ENCODE measurements at regions not wholly inside any gene's neighbourhood (a gene's known extent, or its start where the extent isn't known, plus 50 kb on each side); places are given as distances from the start of the nearest gene placed in this dataset.

DNA sequence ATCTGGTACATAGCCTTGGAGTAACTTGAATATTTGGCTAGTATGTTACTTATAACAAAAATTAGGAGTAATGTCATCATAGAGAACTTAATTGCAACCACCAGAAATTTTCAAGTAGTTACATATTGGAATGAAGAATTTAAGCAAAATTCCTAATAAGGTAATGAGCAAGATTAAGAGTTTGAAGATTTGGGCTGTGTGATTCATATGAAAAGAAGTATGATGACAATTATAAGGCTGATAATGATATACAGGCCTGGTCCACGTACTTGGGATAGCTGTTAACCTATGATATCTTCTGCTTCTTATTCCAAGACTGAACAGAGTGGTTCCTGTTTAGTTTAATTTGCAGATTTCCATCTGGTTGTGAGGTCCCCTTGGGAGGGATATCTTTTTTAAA is 463.9 kb downstream of the RAPGEF2 start:
- TF ChIP-seq, protein P1, sequence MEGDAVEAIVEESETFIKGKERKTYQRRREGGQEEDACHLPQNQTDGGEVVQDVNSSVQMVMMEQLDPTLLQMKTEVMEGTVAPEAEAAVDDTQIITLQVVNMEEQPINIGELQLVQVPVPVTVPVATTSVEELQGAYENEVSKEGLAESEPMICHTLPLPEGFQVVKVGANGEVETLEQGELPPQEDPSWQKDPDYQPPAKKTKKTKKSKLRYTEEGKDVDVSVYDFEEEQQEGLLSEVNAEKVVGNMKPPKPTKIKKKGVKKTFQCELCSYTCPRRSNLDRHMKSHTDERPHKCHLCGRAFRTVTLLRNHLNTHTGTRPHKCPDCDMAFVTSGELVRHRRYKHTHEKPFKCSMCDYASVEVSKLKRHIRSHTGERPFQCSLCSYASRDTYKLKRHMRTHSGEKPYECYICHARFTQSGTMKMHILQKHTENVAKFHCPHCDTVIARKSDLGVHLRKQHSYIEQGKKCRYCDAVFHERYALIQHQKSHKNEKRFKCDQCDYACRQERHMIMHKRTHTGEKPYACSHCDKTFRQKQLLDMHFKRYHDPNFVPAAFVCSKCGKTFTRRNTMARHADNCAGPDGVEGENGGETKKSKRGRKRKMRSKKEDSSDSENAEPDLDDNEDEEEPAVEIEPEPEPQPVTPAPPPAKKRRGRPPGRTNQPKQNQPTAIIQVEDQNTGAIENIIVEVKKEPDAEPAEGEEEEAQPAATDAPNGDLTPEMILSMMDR (IDR thresholded peaks at IDR 0.05), result no peak
- TF ChIP-seq POLR2A (IDR thresholded peaks at IDR 0.05; ENCODE audit: low read depth), result no peak

All from esophagus muscularis mucosa (tissue), 3 donors.